ELF-1 (cell line): ENCODE measurements at regions not wholly inside any gene's neighbourhood (a gene's known extent, or its start where the extent isn't known, plus 50 kb on each side); places are given as distances from the start of the nearest gene placed in this dataset.
"Not testable (repeated sequence)": the region's sequence is repeated elsewhere in the genome, so short reads cannot be mapped to it uniquely, and the experiment has no call there.

ENCODE experiments used
- DNase-seq: peaks from one replicate; pipeline ENCODE4 v3.0.0-alpha.2; 2016; ENCODE audit warnings: low read depth, low spot score

DNA sequence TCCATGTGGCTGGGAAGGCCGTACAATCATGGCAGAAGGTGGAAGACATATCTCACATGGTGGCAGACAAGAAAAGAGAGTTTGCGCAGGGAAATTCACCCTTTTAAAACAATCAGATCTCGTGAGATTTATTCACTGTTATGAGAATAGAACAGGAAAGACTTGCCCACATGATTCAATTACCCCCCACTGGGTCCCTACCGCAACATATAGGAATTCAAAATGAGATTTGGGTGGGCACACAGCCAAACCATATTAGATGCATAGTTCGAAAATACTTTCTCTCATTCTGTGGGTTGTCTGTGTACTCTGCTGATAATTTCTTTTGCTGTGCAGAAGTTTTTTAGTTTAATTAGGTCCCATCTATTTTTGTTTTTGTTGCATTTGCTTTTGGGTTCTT lies 990.3 kb downstream of the PLA2G4A start:
- DNase-seq: no peak

DNA sequence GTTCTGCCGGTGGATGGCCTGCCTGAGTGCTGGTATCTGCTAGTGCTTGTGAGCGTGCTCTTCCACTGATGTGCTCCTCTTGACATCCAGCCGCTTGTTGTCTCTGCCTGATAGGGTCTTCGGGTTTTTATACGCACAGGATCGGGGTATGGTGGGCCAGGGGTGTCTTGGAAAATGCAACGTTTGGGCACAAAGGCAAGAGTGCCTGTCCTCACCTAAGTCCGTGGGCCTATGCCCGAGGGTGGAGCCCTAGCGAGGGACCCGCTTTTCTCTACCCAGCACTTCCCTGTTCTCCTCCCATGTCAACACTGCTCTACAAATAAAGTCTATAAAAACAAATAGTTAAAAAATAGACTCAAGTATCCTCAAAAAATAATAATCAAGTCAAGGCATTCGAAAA lies 1007.8 kb downstream of the PLA2G4A start:
- DNase-seq: no peak

DNA sequence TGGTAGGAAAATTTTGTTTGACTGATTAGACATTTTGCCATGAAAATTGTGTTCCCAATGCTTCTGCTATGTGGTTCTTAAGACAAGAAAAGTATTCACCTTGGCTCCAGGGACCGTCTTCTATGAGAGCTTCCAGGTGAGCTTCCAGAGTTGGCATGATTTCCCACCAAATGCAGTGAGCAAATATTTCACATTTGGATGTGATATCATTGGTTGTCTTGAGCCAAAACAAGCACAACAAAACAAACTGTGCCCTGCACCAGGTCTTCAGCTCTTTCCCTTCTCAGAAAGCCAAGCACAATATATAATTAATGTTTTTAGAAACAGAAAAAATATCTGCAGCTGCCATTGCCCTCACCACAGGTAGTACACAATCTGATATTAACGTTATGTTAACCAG lies 1009.0 kb downstream of the PLA2G4A start:
- DNase-seq: no peak

DNA sequence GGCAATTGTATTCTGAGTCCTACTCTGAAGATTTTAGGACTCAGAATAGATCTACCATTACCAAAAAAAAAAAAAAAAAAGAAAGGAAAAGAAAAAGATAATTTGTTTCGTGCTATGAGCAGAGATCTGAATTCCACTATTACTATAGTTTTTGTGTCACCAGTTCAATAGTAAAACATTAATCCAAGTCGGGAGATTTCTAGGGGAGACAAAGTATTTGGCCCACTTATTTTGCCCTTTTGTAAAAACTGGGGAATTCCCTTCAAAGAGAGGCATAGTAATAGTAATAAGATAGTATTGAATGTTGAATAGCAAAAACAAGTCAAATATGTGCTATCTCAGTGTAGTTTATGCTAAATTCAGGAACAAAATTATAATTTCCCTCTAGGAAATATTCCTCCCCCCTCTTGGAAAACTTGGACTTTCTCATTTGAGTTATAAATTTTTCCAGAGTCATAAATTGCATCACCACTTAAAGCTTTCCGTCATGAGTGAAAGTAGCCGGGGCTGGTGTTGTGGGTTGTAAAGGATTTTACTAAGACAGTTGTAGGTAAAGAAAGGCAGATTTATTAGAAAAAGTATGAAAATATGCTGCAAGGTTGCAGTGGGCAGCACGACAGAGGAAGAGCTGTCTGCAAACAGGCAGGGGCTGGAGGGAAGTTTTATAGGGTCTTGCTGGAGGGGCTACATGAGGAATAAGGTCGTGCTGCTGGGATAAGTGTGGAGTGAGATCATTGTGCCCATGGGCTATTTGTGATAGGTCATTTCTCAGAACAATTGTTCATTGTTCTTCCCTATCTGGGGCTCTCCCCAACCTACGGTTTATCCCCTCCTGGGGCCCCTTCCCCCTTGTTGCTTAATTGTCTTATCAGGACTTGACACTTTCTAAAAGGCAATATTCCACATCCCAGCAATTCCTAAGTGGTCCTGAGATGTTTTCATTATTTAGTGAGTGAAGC lies 1009.9 kb downstream of the PLA2G4A start:
- DNase-seq: no peak

DNA sequence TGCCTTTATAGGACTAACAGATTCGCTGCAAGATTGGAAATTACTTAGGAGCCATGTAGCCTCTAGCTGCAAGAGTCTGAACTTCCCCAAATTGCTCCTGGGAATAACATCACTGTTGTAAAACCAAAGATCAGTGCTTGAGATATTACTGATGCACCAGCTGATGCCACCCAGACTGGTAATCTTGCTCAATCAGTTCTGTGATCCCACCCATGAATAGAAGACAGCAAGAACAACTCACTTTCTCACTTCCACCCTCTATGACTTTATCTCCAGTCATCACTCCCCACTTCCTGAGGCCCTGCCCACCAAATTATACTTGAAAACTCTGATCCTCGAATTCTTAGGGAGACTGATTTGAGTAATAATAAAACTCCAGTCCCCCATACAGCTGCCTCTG lies 1011.1 kb downstream of the PLA2G4A start:
- no peak for DNase-seq

DNA sequence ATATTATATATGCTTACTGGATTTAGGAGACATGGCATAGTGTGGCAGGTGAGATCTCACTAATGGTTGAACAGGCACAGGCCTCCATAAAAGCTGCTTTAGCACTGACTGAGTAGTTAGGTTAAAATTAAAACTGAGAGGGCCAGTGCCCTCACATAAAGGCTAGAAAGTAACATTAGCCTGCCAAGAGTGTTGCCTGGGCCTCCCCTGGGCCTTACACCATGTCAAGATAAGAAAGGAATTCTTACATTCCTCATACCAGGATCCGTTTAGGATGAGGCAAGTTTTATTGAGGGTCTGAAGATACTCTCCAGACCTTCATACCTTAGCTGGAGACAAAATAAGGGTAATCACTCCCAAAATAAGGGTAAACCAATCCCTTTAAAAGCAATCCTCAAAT lies 1011.8 kb downstream of the PLA2G4A start:
- DNase-seq: peak; percentile 24

DNA sequence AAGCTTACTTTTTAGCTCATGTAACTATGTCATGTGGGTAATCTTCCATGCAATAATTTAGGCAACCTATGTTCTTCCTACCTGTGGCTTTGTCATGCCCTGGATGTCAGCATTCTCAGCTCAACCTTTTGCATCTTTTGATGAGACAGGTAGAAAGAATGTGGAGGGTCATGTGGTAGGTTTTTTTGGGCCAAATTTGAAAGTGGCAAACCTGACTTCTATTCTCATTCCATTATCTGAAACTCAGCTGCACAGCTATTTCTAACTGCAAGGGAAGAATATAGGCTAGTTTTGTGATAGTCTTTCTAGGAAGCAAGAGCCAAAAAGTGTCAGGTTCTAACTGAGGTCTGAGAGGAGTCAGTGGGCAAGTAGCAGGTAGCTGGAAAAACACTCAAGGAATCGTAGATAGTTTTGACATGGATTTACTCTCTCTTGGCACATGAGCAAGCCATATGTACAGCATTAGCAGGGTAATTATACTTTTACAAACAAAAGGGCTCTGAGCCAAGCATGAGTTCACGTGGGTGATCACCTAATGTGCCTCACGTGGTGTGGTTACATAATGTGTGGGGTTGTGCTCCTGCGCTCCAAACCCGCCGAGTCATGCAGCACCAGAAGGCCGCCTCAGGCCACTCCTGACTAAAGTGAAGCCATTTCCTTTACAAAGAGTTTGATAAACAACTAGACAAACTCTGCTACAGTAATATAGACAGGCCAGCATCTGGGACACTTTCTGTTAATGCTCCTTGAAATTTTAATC lies 1013.8 kb downstream of the PLA2G4A start:
- DNase-seq: peak; percentile 37

DNA sequence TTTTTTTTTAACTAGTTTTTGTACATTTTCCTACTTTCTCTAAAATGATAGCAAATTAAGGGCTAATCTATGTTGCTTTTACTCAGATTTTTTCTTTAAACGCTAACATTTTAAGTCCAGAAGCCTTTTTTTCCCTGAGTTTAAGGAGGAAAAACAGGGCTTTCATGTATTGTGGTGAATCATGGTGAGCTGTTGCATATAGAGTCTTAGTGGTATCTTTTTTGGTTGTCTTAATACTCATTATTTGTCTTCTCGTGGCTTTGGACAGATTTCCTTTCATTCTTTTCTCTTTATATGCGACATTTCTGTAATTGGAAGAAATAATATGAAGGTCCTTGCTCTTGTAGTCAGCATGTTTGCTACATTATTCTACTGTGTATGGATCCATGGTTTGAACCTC lies 1015.6 kb downstream of the PLA2G4A start:
- DNase-seq: no peak

DNA sequence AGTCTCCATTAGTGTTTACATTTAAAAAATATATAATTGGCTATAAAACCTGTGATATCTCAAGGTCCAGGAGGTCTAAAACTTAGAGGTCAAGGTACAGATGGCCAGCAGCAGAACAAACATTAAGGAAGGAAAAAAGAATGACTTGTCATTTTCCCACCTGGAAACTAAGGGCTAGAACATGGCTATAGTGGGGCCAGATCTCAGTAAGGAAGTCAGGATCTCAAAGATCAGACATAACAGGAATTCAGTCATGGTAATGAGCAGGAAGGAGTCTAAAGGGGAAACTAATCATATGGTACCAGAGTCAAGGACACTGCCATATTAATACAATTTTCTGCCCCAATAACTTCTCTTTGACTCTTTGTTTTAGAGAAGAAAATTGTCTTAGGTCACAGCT lies 1018.8 kb downstream of the PLA2G4A start:
- DNase-seq: no peak

DNA sequence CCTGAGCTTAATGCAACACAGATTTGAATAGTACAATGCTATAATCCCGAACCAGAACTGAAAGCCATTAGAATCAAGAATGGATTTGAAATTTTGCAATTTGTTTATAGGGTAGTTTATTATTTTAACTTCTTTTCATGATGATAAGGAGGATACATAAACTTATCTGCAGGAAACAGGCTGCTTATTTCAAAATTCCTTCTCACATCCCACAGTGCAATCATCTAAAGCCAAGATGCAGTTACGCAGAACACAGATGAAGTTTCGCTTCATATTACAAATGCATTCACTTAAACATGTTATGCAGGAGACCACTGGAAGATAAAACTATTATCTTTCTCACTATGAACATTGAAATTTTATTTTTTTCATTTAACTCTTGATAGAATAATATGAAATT lies 1019.6 kb downstream of the PLA2G4A start:
- DNase-seq: no peak

DNA sequence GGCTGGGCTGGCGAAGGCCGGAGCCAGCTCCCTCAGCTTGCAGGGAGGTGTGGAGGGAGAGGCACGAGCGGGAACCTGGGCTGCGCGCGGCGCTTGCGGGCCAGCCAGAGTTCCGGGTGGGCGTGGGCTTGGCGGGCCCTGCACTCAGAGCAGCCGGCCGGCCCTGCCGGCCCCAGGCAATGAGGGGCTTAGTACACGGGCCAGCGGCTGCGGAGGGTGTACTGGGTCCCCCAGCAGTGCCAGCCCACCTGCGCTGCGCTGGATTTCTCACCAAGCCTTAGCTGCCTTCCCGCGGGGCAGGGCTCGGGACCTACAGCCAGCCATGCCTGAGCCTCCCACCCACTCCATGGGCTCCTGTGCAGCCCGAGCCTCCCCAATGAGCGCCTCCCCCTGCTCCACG lies 1021.4 kb downstream of the PLA2G4A start:
- DNase-seq: not testable (repeated sequence)

DNA sequence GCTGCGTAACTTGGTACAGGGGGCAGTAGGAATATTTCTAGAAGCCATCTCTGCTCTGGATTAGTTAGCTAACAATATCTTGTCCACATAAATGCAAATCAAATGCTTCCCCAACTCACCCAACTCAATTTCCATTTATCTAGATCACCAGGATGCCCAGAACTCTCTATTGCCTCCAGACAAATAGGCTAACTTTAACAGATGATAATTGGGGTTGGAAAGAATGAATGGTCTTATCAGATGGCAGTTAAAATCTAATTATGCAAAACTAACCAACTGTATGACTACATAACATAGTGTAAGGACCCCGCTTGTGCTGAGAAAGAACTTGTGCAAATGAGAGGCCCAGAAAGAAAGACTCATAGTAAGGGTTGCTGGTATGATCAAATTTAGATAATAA lies 1024.8 kb downstream of the PLA2G4A start:
- DNase-seq: no peak

DNA sequence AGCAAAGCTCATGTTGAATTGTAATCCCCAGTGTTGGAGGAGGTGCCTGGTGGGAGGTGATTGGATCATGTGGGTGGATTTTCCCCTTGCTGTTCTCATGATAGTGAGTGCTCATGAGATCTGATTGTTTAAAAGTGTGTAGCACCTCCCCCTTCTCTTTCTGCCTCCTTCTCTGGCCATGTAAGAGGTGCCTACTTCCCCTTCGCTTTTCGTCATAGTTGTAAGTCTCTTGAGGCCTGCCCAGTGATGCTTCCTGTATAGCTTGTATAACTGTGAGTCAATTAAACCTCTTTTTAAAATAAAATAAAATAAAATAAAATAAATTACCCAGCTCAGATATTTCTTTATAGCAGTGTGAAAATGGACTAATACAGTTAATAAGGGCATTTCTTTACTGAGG lies 1025.7 kb downstream of the PLA2G4A start:
- no peak for DNase-seq

DNA sequence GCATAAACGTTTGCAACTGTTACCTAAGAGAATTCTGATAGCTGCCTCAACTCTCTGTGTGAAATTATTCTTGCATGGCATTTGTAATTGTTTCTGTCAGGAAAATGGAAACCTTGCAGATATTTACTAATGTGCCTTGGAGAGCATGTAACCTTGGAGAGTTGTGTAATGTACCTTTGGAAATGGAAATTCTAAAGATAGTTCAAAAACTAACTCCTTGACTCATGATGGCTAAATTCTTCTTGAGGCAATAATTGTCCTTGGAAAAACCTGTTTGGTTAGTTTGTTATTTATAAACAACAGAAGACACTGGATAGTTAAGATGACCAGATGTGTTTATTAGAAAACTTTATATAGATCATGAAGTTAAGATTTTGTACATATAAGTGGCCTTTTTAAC lies 1033.8 kb downstream of the PLA2G4A start:
- DNase-seq: no peak

DNA sequence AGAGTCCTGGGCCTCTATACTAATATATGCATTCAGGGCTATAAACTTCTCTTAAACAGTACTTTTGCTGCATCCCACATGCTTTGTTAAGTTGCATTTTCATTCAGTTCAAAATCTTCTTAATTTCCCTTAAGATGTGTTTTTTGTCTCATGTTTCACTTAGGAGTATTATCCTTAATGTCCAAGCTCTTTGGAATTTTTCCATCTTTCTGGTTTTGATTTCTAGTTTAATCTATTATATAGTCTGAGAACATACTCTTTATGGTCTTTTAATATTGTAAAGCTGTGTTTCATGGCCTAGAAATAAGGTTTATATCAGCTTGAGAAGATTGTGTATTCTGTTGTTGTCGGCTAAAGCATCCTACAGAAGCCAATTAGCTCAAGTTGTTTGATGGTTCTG lies 1041.8 kb downstream of the PLA2G4A start:
- no peak for DNase-seq

DNA sequence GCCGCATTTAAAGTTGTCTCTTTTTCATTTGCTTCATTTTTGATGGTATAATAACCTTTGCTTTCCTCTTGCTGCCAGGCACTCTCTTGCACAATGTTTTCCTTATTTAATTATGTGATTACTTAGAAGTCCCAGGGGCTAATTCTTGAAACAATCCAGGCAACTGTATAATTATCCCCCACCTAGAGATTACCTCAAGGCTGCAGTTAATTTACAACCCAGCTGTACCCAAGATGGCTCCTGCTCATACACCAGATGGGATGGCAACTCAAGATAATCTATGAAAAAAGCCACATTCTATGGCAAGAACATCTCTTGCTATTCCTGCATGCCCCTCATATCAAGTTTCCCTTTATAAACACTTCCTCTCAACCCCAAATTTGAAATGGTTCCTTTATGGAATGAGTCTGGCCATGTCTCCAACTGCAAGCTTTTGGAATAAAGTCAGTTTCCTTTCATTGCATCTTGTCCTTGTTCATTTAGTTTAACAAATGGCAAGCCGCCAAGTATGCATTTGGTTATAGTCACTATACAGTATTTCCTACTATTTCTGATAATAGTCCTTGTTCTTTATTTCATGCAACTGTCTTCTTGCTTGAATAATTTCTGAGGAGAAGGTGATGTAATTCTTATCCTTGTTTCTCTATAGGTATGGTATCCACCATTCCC lies 1042.6 kb downstream of the PLA2G4A start:
- DNase-seq: no peak

DNA sequence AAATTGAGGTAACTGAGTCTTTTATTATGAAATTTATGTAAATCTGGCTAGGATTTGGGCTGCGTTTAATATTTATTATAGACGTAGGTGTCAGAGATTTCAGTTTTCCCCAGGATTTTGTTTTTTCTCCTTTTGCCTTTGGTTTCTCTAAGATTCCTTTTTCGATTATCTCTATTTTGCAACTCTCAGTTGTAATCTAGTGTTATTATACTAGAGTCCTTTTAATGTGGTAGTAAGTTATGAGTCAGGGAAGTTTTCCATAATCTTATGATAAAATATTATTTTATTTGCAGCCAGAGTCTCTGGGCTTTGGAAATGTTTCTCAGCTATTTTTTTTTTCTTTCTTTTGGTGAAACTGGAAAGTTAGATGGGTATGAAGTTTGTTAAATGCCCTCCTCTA lies 1043.8 kb downstream of the PLA2G4A start:
- DNase-seq: no peak

DNA sequence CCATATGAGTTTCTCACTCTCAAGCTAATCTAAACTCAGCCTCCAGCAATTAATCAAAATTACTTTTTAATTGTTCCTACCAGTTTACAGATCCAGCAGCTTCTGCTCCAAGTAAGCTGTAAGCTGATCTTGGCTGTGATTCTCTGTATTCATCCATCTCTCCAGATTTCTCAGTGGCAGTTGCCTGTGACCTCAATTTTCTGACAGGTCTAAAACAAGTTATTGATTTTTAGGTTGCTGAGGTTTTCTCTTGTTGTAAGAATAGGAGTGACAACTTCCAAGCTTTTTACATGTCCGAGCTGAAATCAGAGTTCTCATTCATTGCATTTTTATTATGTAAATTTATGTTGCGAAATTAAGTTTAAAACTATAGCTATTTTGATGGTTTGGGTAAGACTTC lies 1044.4 kb downstream of the PLA2G4A start:
- DNase-seq: no peak

DNA sequence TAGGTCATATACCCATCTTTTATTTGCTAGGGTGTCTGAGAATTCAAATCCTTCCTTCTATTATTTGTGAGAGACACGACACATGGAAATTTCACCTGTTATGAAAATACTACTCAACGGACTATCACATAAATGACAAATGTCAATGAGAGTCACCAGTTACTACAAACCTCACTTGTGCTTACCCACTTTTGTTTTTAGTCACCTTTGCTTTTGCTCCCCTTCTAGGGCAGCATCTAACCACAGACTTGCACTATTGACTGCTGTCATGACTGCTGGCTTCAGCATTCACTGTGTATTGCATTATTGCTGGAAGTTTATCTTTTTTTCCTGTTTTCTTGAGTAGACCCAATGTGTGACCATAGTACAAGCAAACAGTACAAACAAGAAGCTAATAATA lies 1048.0 kb downstream of the PLA2G4A start:
- no peak for DNase-seq

DNA sequence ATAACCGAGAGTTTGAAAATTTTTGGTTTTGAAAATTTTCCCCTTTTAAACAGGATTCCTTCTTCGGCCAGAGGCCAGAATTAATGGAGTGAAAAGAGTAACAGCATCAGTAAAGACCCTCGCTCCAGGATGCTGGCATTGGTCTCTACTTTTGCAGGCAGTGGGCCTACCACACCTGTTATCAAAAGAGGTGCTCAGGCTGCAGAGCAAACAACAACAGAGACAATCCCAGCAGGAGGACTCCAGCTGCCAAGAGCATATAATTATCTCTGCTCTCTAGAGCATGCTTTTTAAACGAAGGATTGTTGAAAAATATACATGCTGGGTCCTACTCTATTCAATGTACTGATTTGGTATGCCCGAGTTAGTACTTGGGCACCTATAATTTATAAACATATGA lies 1048.5 kb downstream of the PLA2G4A start:
- no peak for DNase-seq

DNA sequence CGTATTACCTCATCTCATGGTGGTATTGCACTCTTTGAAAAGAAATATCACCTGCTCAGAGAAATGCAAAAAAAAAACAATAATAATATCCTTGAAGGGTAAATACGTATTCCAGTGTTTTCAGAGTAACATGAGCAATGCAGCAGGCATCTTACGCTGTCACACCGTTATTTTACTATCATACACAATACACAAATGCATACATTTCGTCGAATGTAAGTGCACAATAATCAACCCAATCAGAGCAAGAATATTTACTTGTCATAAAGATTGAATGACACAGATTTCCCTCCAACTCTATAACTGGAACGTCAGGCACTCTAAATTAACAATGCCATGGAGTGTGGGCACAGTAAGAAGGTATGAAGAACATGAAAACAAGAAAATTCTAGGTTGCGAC lies 1050.1 kb downstream of the PLA2G4A start:
- DNase-seq: no peak

DNA sequence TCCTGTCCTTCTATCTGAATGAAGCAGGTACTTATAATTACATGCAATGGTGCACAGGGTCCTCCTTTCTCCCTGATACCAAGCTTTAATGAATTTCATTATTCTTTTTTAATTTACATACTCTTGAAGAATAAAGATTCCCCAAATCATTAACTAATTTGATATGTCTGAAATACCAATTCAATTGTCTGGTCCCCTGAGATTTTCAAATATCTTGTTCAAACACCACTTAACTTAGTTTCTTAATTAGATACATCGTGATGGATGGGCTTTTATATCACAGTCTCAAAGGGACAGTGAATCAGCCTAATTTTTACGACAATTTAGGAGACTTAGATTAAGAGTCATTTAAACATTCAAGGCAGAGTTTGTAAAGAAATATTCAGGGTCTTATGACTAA lies 1054.6 kb downstream of the PLA2G4A start:
- no peak for DNase-seq
